HK-2 (cell line): ENCODE measurements at regions not wholly inside any gene's neighbourhood (a gene's known extent, or its start where the extent isn't known, plus 50 kb on each side); places are given as distances from the start of the nearest gene placed in this dataset.
"Not testable (repeated sequence)": the region's sequence is repeated elsewhere in the genome, so short reads cannot be mapped to it uniquely, and the experiment has no call there.

Experiments used
- DNase-seq: peaks from one replicate; pipeline ENCODE4 v3.0.0-alpha.2; 2018; ENCODE audit not compliant: unreplicated experiment

DNA sequence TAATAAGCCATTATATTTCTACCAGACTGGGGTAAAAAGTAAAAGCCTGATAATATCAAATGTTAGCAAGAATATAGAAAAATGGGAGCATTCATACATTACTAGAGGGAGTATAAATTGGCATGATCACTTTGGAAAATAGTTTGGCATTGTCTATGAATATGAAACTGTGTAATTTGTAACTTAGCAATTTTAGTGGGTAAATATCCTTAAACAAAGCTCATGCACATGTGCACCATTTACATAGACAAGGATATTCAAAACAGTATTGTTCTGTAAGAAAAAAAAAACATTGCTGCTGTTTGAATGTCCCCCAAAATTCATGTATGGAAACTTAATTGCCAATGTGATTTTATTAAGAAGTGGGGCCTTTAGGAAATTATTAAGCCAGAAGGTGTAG lies 166.4 kb upstream of the SLC27A6 start:
- DNase-seq: no peak

DNA sequence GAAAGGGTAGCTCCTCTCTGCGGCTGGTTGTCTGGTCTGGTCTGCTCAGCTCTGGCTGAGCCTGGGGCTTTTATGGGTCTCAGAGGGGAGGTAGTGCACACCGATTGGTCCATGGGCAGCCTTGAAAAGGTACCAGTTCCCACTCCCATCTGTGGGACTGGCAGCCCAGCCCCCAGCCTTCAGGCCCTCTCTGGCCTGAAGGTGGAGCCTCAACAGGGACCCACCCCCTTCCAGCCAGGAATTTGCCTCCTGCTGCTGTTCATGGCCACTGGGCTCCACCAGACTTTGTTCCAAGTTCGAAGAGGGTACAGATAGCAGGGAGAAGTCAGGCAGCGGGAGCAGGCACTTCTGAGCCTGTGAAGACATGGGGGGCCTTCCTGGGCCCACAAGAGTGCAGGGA lies 165.3 kb upstream of the SLC27A6 start:
- no peak for DNase-seq

DNA sequence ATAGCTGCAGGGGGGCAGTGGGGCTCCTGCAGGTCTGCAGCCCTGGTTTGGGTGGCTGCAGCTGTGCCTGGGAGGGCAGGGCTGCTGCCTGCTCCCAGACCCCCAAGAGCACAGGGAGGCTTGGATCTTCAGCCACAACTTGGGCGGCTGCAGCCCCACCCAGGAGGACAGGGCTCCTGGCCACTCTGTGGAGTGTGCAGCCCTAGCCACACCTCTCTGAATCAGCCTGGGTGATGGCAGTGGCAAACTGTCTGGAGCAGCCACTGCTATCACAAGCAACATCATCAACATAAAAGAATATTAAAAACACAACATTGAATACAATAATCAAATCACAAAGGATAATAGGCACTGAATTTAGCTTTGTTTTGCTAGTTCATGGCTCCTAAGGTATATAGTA lies 164.9 kb upstream of the SLC27A6 start:
- no peak for DNase-seq

DNA sequence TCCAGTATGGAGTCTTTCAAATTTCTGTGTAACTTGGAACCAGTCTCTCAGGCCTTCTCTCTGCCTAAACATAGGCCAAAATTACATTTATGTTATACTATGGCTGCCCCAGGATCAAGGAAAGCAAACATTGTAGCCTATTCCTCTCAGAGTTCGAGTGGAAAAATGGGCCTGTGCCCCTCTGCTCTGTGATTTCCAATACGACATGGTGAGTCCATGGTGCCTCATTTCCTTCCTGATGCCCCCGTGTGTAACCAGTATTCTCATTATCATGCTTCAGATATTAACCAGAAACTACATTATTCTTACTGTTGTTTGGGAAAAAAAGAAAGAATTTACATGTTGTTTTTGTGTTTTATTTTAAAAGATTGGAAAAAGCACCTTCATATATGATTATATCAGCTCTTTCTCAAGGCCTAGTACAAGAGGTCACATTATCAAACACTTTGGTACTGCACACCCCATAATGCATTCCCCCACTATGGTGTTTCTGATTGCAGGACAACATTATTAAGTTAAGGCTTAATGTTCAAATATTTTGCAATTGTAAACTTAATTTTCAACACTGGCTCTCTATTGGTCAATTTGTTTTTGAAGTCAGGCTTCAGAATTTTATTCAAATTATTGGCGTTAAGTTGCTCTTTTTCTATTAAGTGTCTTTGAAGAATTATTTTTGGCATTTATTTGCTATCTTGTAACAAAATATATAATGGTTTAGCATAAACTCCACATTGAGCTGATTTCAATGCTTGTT lies 151.8 kb upstream of the SLC27A6 start:
- DNase-seq: no peak

DNA sequence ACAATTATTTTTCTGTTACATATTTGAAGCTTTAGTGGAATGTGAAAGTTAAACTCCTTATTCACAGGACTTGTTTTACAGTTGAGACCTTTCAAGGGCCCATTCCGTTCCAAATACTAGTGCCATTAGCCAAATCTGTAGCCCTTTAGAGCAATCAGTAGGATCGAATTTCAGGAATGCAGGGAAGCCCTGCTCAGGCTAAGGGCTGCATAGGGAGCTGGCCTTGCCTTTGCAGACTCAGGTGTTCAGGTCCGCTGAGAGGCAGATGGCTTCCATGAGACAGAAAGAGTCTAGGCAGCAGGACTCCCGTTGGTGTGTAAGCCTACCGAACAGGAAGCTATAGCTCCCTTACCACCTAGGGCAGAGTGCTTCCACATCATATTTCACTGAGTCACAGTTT lies 150.1 kb upstream of the SLC27A6 start:
- no peak for DNase-seq

DNA sequence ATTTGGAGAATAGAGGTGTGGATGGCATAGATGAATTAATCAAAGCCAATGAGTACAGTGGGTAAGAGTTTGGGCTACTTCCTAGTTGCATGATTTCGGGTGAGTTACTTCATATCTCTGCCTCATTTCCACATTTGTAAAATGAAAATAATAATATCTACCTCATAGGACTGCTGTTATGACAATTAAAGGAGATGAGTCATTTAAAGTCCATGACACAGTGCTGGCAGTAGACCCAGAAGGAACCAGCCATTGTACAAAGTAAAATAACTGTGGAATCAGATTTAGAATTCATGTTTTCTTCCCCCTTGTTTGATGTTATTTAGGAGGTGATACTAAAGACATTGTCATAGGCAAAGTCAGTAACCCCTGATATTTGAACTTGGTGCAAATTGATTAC lies 139.5 kb upstream of the SLC27A6 start:
- no peak for DNase-seq

DNA sequence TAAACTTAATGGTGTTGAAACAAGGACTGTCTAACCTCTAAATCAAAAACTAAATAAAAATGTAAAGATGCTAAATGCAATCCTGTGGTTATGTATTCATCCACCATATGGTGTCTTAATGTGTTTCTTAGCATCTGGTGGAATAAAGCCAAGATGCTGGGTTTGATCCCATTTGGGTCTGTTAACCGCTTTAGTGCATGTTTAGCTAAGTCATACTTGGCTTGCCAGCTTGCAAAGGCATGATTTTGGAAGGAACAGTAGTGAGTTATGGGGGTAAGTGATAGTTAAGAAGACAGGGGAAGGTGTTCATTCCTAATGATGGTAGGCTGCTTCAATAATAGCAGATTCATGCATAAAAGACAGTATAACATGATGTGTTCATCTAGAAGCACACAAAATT lies 139.0 kb upstream of the SLC27A6 start:
- no peak for DNase-seq

DNA sequence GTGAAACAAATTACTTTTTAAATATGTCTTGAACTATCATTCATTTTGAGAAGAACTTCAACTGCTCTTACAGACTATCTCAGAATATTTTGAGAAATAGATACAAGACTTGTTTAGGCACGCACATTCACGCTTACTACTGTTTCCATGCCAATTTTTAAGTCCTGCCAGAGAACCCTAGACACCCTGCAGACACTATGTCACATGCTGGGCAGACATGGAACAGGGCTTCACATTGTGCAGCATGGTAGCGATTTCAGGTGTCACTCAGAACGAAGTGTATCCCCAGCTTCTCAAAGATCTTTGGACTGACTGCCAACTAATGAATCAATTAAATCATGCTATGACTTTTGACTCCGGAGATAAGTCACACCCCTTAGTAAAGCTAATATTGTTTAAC lies 128.7 kb upstream of the SLC27A6 start:
- no peak for DNase-seq

DNA sequence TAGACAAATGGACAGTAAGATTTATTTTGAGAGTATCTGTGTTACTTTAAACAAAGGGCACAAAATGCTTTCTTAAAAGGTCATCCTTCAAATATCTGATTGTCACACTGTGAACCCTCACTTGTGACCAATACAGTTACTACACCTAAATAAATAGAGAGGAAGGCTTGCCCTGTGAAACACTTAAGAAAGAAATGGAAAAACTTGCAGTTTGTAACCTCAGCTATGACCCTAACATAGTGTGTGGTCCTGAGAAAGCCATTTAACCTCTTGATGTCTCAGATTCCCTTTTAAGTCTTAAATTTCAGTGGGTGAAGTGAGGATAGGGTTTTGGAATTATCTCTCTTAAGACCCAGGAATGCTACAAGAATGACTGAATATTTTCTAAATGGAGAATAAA lies 126.7 kb upstream of the SLC27A6 start:
- no peak for DNase-seq

DNA sequence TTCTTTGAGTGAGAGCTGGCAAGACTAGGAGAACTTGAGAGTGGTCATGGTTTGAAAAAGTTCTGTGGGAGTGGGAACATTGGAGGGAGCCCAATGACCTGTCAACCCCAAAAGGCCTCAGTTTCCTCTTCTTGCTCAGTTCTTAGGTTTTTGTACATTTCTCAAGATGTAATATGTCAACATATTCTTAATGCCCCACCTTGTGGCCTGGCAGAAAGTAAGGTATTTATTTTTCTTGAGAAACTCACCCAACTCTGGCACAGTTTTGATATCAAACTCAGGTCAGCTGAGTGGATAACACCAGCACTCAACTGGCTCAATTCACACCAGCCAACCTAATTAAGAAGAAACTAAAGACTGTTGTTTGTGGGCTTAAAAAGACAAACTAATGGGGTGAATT lies 123.0 kb upstream of the SLC27A6 start:
- DNase-seq: no peak

DNA sequence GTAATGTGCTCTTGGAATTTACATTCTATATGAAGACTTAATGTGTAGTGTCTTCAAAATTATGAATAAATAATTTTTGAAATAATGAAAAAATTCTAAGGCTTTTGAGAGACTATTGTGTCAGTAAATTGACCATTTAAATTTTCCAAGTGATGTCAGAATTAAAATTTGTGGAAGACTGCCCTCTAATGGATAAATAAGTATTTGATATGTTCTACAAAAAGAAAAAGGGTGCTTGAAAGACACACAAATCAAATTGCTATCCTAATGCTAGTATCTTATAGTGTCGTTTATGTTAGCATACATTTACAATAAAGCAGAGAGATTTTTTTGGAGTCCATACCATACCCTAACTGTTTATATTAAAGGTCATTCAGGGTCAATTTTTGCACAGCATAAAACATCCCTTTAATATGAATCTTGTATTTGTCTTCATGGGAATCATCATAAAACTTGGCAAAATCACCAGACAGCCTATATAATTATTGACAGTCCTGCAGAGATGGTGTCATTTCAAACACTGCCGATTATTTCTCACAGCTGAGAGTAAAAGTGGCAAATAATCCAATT lies 120.8 kb upstream of the SLC27A6 start:
- DNase-seq: no peak

DNA sequence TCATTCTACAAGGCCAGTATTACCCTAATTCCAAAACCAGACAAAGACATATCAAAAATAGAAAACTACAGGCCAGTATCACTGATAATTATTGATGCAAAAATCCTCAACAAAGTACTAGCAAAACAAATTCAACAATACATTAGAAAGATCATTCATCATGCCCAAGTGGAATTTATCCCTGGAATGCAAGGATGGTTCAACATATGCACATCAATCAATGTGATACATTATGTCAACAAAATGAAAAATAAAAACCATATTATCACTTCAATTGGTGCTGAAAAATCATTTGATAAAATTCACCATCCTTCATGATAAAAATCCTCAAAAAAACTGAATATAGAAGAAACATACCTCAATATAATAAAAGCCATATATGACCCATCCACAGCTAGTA lies 115.2 kb upstream of the SLC27A6 start:
- DNase-seq: no peak

DNA sequence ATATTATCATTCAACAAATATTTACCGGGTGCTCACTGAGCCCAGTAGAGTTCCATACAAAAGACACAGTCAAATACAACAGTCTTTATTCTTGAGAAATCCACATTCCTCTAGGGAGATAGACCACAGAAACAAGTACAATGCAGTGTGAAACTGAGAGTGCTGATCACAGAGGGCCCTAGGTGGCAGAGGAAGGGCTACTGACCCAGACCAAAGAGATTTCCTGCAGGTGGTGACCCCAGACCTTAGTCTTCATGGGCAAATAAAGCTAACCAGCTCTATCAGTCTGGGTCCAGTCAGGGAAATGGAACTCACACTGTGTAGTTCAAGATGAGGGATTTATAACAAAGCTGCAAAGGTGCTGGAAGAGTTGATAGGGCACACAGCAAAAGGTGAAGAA lies 110.4 kb upstream of the SLC27A6 start:
- no peak for DNase-seq

DNA sequence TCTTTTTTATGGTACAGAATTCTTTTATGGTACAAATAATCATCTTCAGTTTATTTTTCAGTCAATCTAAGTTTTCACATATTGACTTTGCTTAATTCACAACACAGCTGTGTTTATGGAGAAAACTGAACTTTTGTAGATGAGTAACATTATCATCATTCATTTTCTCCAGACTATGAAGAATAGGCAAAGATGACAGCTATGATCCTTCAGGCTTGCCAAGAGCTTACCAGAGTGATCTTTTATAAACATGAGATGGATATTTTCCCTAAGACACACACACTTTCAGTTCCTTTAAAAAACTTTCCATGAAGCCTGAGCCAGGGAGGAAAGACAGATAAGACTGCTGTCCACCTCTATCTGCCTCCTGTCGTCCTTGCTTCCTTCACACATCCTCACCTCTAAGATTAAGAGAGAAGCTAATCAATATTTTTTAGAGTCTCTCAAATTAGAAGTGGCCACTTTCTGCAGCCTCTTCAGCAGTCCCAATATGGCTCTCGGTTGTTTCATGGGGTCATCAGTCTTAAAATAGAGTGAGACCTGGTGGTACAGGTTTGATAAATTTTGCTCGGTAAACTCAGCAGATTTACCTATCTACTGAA lies 108.1 kb upstream of the SLC27A6 start:
- DNase-seq: no peak

DNA sequence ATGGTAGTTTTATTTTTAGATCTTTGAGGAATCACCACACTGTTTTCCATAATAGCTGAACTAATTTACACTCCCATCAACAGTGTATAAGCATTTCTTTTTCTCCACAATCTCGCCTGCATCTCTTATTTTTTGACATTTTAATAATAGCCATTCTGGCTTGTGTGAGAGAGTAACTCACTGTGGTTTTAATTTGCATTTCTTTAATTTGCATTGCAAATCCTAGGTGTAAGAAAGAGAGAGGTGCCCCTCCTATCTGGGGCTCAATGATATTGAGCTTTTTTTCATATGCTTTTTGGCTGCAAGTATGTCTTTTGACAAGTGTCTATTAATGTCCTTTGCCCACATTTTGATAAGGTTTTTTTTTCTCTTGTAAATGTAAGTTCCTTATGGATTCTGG lies 106.3 kb upstream of the SLC27A6 start:
- DNase-seq: no peak

DNA sequence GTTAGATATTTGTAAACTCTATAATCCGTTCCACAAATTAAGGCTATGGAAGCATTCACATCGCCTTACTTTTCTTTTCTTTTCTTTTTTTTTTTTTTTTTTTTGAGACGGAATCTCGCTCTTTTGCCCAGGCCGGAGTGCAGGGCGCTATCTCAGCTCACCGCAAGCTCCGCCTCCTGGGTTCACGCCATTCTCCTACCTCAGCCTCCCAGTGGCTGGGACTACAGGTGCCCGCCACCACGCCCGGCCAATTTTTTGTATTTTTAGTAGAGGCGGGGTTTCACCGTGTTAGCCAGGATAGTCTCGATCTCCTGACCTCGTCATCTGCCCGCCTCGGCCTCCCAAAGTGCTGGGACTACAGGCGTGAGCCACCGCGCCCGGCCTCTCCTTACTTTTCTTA lies 104.1 kb upstream of the SLC27A6 start:
- not testable (repeated sequence) for DNase-seq

DNA sequence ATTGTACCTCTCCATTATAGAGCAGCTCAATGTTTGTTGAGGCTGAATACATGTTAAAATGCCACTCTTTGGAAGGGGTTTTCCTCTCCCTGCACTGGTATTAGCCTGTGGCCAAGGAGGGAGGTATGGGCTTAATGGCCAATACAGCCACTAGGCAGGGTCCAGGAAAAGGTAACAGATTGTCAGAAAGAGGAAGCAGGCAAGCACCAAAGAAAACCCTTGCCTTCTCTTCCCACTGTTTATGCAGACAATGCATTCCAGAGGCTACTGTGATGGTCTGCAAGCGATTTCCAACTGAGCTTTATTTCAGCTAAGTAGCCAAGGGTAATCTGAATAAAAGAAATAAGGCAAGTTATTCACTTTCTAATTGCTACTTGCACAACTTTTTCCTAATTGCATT lies 95.3 kb upstream of the SLC27A6 start:
- DNase-seq: no peak

DNA sequence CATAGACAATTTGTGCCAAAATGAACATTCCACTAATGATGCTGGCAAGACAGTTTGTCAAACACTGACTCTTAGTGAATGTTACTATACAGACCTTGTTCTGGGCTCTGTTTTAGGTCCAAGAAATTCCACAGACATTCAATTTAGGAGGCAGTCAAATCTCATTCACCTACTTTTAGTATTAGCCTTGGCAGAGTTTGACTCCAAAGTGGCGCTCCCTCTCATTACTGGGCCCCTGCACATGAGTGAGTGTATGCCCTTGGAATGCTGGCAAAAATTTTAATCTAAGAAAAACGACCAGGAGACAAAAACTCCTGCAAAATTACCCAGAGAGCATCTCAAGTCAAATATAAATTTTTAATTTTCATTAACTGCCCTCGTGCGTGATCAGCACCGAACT lies 94.9 kb upstream of the SLC27A6 start:
- no peak for DNase-seq

DNA sequence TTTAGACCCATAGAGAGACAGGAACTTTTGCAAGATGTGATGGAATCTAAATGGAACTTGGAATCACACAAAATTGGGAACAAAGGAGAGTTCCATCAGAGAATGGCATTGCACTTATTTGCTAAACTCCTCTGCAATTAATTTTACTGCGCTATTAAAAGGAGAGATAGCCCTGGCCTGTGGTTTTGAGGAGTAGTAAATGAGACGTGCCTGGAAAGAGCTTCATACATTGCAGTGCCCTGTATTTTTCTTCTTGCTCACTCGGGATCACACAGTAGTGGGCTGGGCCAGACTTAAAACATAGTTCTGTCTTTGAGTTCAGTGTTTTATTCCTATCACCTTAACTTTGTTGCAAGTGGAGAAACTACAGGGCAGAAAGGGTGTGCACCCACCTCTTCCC lies 94.4 kb upstream of the SLC27A6 start:
- DNase-seq: no peak

DNA sequence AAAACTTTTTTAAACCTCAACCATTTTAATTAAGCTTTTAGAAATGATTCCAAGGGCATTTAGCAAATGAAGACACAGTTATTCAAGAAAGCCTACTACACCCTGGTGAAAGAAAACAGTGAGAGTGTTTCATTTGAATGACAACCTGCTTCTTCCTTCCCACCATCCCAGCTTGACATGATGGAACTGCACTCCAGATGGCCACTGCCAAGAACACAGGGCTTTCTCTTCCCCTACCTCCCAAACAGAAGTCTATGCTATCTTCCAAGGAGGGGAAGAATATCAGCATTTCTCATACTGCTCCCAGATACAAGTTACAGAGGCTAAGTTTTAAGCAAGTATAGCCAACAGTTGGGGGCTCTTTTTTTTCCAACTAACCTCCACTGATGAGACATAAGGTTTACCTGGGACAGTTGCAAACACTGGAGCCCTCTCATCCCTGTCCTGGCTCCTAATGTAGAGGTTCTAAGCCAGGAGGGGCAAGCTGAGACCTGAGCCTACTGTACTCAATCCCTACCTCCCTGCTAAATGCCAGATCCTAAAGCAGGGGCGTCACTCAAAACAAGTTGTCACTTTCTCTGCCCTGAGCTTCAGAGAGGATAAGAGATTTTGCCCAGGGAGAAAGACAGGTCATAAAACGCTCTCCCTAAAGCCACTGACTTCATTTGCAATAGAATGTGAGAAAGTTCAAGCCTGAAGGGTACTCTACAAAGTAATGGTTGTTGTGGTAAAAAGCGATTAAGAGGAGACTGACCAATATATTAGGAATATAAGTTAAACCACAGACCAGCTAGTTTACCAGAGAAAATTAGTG lies 88.5 kb upstream of the SLC27A6 start:
- no peak for DNase-seq

DNA sequence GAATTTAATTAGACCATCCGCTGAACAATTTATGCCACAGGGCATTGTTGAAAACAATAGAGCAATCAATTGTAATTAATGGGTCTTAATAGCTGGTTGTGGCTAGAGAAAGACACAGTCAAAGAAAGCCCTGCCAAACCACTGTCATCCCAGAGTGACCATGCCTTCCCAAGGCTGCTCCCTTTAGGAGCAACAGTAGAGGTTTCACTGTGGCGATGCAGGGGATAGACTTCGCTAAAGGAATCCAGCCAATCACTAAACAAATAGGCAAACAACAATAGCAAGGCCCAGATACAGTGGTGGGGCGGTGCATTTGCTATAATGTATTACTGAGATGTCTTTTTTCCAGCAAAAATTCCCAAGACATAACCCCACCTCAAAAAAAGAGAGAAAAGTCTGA lies 87.8 kb upstream of the SLC27A6 start:
- no peak for DNase-seq

DNA sequence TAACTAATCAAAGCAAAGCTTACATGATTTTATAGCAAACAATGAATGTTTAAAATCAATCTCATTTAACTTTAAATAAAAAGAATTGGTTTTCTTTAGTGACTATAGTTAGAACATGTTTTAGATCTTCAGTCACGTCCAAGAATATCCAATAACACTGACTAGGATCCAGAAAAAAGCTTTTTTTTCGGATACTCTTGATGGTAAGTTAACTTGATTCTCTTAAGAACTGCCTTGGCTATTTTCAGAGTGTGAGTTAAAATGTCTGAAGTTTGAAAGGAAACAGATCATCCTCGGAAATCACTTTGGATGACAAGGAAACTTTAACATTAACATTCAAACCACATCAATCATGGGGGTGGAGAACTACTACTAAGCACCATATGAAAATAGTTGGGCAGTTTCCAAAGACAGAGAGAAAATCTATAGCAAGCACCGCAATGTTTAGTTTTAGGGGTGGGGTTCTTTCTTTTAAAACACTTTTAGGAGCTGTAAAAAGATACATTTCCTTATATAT lies 83.7 kb upstream of the SLC27A6 start:
- DNase-seq: no peak
